Stimulated activated CD8-positive, alpha-beta memory T cell treated with anti-CD3 and anti-CD28 coated beads, Interleukin-15, amount 100 ng/mL, for 1 hour (primary cell): ENCODE measurements at regions not wholly inside any gene's neighbourhood (a gene's known extent, or its start where the extent isn't known, plus 50 kb on each side); places are given as distances from the start of the nearest gene placed in this dataset.

Experiments used
- DNase-seq: peaks from one replicate; pipeline ENCODE4 v3.0.0-alpha.2; 2020; ENCODE audit warnings: low read depth

DNA sequence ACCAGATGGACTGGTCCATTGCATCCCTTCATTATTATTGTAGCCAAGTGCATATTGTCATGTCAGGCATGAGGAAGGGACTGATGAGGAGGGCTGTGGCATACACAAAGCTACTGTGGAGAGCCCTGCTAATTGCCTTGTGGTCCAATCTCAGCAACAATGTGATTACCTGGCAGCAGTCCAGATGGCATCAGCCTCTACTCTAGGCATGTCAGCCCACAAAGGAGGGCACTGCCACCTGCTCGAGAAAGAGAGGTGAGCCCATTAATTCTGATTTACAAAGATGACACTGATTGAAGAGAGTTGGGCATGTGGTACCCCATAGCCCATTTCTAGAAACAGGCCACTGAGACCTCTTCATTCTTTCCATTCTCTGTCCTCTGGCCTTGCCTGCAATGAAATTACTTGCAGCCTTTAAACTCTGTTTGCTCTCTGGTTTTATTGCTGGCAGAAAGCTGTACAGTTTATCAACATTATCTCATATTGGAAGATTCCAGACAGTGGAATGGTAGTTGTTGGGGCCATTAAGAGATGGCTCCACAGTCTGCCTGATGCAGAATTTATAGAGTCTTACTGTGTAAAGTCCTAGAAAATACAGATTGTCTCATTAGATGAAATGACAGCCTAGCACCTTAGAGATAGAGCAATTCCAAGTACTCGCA, 307.7 kb downstream of the ARPP21 start:
- DNase-seq = no peak

DNA sequence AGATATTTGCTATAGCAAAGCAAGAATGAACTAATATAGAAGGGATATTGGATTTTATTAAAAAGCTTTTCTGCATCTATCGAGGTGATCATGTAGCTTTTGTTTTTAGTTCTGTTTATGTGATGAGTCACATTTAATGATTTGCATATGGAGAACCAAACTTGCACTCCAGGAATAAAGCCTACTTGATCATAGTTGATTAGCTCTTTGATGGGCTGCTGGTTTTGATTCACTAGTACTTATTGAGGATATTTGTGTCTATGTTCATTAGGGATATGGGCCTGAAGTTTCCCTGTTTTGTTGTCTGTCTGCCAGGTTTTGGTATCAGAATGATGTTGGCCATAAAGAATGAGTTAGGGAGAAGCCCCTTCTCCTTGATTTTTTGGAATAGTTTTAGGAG, 310.7 kb downstream of the ARPP21 start:
- no peak for DNase-seq

DNA sequence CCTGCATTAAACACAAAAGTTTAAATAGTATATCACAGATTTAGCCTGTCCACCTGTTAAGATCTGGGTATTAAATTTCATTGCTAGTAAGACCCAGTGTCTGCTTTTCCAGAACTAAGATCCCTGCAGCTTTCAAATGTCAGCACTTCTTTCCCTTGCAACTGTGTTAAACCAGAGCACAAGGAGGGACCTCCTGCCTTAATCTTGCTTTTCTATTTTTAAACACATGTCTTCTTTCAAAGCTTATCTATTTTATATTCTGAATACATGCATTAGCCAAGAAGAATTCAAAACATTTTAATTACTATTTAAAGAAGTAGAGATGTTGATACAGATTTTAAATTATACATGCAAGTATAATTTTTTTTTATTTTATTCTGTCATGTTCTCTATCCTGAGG, 315.1 kb downstream of the ARPP21 start:
- no peak for DNase-seq

DNA sequence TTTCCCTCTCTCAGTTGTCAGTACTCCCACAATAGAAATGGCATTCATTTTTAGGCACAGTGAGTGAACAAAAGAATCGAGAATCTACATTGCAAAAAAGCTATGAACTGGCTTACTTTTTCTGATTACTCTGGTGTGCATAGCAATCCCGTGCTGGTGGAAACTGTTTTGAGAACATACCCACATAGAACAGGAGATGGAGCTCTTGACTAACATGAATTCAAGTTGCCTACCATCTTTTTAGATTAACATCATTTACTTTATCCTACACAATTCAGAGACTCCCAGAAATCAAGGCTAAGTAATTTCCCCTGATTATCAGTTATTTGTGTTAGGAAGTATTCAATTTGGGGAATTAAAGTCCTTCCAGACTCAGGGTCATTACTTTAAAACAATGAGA, 326.6 kb downstream of the ARPP21 start:
- DNase-seq = no peak

DNA sequence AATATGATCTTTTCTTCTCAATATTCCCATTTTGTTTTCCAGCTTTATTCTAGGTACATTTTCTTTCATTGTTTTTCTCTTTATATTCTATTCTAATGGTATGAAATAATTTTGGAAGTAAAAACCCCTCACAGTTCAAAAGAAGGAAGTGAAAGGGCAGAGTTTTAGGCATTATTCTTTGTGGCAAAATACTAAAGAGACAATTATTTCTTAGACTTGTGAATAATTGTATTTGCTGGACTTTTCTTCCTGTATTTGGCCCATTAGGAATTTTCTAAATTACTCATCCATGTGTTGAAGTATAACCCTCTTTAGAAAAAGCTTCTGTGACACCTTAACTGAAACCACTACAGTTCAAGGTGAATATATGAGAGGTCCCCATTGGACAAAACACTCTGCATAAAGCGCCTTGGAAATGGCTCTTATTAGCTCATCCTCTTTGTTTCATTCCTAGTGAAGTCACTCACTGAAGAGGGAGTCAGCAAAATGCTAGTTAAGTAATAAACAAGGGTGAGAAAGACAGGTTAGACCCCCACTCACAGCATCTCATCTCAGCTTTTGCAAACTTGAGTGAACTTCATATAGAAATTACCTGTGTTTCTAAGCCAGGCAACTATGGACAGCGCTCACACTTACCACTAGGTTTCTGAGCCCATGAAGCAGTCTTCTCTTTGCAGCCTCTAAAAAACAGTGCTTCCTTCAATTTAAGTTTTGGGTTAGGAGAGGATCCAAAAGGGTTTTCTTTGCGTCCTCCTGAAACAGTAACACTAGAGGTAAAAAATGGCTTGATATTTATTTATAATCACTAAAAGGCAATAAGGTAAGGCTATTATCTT, 327.5 kb downstream of the ARPP21 start:
- DNase-seq = no peak

DNA sequence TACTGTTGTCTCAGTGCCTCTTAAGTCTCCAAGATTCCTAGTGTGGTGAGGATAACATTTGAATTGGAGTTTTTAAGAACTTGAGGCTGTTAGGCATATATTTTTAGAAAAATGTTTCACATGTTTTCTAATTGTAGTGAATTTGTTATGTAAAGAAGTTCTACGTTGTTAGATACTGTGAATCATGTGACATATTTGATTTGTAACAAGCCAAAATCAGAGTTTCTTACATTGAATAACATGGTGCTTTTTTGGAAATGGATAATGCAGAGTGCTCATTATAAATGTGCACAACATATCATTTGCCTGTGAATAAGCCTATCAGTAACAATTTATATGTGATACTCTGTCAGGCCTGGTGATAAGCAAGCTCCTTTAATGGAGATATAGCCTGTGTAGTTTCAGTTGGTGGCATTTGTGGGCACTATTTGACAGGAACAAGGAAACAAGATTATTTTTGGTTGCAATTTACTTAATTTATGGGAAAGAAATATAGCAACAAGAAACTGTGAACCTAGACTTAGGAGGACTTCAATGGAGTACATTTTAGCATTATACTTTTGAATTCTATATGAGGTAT, 328.8 kb downstream of the ARPP21 start:
- no peak for DNase-seq

DNA sequence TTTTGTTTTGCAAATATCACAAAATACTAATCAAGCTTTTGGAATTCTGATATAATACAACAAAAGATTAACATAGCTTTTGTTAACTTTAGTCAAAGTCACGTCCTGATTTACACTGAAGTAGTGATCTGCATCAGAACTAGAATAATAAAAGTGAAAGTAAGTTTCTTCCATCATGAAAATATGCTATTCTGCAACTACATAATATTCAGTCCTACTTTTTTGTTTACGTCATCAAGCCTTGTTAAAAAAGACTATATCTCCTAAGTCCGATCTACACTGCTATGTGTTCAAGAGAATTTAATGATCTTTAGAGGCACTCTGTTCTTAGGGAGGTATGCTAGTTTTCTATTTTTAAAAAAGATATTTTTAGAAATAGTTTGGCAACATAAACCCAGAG, 330.1 kb downstream of the ARPP21 start:
- no peak for DNase-seq

DNA sequence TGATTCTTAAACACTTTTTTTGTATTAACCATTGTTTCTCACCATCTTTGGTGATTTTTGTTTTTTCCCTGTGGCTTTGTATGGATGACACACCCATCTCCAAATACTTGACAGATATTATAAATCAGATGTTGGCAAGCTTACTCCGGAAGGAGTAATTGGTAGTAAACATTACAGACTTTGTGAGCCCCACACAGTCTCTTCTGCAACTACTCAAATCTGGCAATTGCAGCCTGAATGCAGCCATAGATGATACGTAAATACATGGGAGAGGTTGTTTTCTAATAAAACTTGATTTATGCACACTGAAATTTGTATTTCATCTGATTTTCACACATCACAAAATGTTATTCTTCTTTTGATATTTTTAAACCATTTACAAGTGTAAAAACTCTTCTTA, 331.5 kb downstream of the ARPP21 start:
- DNase-seq = no peak

DNA sequence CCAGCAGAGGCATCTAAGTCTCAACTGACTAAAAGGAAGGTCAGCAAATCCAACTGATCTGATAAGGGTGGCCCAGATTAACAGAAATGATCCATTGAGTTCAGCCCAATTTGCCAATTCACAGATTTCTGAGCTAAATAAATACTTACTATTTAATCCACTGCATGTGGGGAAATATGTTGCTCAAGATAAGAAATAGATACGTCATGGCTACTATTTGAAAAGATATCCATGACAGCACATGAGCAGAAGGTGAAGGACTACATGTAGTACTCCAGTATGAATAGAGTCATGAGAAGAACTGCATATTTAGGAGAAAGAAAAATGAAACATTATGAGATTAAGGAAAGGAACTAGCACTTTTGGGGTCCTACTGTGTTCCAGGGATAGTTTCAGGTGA, 332.4 kb downstream of the ARPP21 start:
- no peak for DNase-seq

DNA sequence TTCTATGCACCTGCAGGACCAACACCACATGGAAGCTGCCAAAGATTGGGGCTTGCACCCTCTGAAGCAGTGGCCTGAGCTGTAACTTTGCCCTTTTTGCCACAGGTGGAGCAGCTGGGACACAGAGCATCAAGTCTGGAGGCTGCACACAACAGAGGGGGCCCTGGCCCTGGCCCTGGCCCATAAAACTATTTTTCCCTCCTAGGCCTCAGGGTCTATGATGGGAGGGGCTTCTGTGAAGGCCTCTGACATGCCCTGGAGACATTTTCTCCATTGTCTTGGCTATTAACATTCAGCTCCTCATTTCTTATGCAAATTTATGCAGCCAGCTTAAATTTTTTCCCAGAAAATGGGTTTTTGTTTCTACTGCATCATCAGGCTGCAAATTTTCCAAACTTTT, 335.5 kb downstream of the ARPP21 start:
- DNase-seq = no peak

DNA sequence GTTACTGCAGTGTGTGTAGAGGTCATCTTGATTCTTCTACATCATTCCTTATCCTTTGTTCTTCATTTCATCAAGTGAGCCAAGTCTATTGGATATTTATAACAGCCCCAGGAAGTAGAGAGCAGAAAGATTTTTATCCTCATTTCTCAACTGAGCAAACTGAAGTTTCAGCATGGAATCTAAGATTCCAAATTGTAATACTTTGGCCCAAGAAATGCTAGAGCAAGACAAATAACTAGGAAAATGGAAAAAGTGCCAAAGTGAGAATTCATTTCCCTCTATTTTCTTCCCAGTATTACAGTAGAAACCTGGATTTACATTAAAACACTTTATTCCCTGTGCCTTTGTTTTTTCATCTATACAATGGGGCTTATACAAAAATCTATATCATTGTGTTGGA, 346.8 kb downstream of the ARPP21 start:
- DNase-seq = no peak

DNA sequence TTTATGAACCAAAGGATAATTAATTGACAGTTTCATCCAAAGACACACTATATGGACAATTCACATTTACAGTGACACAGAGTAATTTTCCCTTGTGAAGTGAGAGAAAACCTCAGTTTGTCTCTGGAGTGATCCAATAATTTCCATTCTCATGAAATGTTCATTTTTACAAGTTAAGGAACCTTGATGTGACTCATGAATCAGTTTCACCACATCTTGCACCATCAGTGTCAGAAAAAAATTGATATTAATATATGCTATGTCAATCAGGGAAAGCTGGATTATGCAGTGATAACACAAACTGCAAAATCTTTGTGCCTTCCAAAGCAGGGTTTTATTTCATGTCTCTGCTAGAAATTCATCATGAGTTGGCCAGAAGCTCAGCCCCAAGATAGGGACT, 348.1 kb downstream of the ARPP21 start:
- no peak for DNase-seq

DNA sequence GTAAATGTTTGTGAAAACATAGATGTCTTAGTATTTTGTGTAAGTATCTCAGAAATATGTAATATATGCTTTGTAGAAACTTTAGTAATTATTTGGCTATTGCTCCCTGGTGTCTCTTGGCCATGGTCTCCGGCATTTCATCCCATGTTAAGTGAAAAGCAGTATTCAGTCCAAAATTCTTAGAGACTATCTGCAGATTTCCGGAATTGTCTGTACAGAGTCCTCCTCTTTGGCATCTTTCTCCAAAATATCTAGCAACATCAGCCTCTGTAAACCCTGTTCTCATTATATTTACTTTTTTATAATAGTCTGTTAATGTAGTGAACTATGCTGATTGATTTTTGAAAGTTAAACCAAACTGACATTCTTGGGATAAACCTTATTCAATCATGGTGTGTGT, 352.7 kb downstream of the ARPP21 start:
- no peak for DNase-seq

DNA sequence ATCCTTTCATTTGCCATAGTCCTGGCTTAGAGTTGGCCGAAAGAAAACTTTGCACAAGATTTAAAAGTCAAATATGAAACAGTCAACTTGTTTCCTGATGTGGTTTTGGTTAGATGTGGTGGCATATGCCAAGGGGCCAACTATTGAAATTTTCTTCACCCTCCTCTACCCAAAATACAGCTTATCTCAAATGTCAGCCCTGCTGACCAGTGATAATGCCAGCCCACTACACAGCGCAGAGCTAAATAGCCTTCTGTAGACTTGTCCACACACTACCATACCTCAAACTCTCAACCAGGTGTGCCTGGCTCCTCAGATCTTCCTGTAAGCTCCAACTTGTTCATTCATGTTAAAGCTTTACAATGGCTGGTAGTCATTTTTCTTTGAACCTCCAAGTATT, 368.5 kb upstream of the STAC start:
- no peak for DNase-seq

DNA sequence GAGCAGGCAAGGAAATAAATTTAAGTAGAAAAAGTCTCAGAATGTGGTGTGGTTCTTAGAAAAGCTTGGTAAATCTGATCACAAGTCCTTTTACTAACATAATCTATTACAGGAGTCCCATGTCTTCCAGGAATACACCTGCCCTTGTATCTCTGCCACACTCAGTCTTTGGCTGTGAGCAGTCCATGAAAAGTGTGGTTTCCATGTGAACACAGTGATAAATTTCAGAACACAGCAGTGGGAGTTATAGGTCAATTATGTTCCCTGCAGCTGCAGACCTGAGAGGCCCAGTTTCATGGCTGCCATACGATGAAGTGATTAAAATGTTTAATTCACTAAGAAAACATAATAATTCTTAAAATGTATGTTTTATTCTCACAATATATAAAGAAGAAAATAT, 366.9 kb upstream of the STAC start:
- DNase-seq = no peak

DNA sequence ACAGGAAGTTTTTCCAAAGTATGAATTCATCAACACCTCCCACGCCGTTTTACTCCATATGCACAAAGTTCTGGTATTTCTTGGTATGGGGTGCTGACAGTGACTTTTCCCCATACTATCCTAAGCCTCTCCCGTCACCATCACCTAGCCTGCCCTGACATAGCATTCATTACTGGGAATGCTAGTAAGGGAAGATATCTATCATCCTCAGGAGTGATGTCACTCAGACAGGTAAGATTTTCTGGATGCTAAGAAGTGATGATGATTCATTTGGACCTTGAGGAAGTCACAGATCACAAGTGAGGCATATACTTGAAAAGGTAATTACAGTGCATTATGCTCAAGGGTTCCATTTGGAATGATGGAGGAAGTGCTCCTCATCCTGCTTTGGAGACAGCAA, 355.1 kb upstream of the STAC start:
- no peak for DNase-seq

DNA sequence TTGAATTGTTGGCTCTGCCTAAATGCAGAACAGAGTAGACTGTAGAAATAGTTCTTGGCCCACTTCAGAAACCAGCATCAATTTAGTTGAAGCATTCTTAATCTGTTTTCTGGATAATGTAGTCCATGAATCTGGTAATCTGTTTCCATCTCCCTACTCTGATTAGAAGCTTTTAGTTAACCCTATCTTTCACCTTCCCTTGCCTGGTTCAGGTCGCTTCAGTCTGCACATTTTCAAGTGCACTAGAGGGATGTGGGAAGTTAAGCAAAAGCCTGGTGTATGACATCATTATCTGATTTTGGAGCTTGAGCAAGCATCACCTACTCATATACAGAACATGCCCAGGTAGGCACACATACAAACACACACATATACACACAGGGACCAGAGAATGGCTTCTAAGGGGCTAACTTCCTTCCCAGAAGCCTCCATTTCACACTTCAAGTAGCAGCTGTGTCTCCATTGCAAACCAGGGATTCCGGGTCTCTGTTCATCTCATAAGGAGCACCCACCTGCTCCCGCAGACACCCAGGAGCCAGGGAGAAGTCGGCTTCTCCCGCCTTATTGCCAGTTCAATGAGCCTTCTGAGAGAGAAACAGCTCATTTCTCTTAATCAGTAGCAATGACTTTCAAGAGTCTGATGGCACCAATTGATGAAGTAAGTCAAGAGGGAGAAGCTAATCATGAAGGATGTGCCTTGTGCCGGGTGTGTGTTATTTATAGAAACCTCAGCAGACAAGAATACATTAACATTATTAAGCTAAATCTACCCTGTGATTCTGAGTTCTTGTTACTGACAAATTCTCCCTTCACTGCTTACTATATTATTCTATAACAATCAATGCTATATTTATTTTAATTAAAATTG, 347.9 kb upstream of the STAC start:
- DNase-seq = no peak

DNA sequence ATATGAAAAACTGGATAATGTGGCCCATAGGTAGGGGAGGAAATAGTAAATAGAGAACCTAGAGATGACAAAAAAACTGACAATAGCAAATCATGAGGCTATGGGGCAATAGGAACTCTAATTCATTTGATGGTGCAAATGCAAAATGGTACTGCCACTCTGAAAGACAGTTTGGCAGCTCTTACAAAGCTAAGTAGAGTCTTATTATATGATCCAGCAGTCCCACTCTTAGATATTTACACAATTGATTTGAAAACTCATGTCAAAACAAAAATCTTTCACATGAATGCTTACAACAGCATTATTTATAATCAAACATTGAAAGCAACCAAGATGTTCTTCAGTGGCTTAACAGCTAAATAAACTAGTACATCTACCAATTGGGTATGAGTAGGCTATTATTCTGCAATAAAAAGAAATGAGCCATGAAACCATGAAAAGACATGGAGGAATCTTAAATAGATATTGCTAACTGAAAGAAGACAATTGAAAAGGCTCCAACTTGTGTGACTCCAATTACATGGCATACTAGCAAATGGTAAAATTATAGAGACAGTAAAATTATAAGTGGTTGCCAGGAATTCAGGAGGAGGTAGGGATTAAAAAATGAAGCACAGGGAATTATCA, 321.8 kb upstream of the STAC start:
- no peak for DNase-seq

DNA sequence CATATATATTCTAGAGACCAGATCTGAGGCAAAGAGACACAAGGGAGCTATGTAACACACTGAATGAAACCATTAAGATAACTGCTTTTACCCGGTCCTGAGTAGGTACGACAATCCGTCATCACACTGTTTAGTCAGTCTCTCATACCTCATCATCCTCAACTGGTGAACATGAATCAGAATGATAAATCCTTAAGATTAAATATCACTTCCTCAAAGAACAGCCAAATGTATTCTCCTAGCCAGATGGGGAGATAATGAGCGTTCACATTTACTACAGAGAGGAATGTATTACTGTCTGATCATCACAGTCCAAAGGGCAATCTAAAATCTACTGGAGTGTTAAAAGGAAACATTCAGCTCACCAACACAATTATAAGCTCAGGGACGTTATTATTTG, 319.4 kb upstream of the STAC start:
- DNase-seq = no peak

DNA sequence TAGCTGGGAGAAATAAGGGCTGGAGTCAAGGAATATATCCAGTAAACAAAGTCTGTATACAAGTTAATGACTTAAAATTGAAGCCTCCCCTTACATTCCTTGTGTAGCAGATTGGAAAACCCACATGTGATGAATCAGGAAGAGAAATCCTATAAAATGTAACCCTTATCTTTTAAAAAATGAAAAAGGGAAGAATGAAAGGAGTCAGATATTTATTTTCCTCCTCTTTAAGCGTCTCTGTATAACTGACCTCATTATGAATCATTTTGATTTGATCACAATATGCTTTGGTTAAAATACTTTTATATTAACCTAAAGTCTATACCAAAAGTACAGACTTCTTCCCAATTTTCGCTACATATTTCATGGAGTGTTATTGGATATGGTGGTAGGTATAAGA, 316.3 kb upstream of the STAC start:
- DNase-seq = no peak

DNA sequence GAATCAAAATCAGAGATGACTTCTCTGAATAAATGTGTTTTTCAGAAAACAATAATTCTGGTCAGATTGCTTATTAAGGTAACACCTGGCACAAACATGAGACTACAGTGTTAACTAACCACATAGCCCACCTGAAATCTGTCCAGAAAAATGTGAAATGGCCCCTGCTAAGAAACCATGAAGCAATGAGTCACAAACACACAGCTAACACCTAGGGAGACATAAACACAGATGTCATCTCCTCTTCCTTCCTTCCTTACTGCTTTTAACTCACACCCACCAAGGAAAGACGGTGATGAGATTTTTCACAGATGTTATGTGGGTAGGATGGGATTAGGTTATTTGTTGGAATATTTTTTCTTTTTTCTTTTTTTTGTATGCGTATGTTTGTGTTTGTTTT, 315.0 kb upstream of the STAC start:
- no peak for DNase-seq

DNA sequence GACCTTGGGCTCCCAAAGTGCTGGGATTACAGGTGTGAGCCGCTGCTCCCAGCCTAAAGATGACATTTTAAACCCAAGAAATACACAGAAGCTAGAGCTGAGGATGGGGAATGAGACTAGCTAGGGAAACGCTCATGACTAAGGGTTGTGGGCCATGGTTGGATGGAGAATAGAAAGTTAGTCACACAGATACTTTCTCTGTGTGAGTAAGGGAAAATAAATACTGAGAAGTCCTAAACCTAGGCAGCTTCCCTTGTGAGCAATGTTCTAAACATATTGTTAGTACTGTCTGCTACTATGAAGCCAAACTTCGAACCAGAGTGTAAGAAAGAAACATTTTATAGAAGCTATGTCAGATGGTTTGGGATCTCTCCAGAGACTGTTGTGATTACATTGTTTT, 304.8 kb upstream of the STAC start:
- DNase-seq = no peak
